NB4 (cell line): ENCODE measurements at regions not wholly inside any gene's neighbourhood (a gene's known extent, or its start where the extent isn't known, plus 50 kb on each side); places are given as distances from the start of the nearest gene placed in this dataset.

ENCODE experiments used
- CTCF ChIP-seq: IDR thresholded peaks from one replicate; pipeline ENCODE4 v1.5.1; 2012; ENCODE audit warnings: low read depth, low read length
- MAX ChIP-seq: IDR thresholded peaks from 2 replicates; pipeline ENCODE4 v1.6.1; 2011; ENCODE audit warnings: low read depth, low read length
- MYC ChIP-seq: IDR thresholded peaks from 2 replicates; pipeline ENCODE4 v1.6.1; 2011; ENCODE audit warnings: low read depth, low read length
- POLR2A ChIP-seq: IDR thresholded peaks from 2 replicates; pipeline ENCODE4 v1.6.1; 2011; ENCODE audit warnings: mild to moderate bottlenecking; ENCODE audit not compliant: insufficient read length; ENCODE audit errors: extremely low read depth

GRCh38 chr10:128517167-128517566 is 390.9 kb upstream of the MKI67 start:
- TF ChIP-seq CTCF, result no peak
- no peak for TF ChIP-seq MAX
- no peak for TF ChIP-seq POLR2A
- no peak for TF ChIP-seq MYC
